Mucosa of descending colon (tissue), 3 donors: ENCODE measurements at regions not wholly inside any gene's neighbourhood (a gene's known extent, or its start where the extent isn't known, plus 50 kb on each side); places are given as distances from the start of the nearest gene placed in this dataset.

ENCODE experiments used
- ATAC-seq: fragments of 200-7000 bp; cut with Tn5 transposase; one replicate; pipeline ENCODE4 v1.9.1; 2020; ENCODE audit warnings: mild to moderate bottlenecking, moderate library complexity
- DNase-seq, 3 donors: peaks; one replicate each; pipeline ENCODE4 v3.0.0-alpha.2; 2020
- H3K36me3 ChIP-seq: fragments of 200-600 bp; one replicate; pipeline ENCODE4 v1.8.0; 2021; ENCODE audit warnings: low read depth, mild to moderate bottlenecking
- H3K4me1 ChIP-seq: fragments of 200-600 bp; one replicate; pipeline ENCODE4 v1.8.0; 2021; ENCODE audit warnings: low read depth, mild to moderate bottlenecking
- H3K4me3 ChIP-seq: fragments of 200-600 bp; one replicate; pipeline ENCODE4 v1.8.0; 2021; ENCODE audit warnings: mild to moderate bottlenecking
- H3K9me3 ChIP-seq: fragments of 200-600 bp; one replicate; pipeline ENCODE4 v1.8.0; 2021; ENCODE audit warnings: mild to moderate bottlenecking
- CTCF ChIP-seq: fragments of 200-600 bp; IDR thresholded peaks from one replicate; pipeline ENCODE4 v1.8.0; 2022; ENCODE audit warnings: antibody characterized with exemption, mild to moderate bottlenecking
- intact Hi-C, 2 donors: fragments of 100-400 bp; cut with DNase I in 1 of 2; cut with micrococcal nuclease in 1 of 2; formaldehyde crosslinking; loops; one replicate each; pipeline versions ENCODE4 v1.11.0 to v1.11.1; 2022; cut with DNase I, micrococcal nuclease
- donor health status: DM: no; HTN: no; CAD: no; lungs with moderate emphysema.
- donor health status: DM: no; HTN: no; CAD: no.
- donor health status: DM: no; HTN: yes; CAD: no.

DNA sequence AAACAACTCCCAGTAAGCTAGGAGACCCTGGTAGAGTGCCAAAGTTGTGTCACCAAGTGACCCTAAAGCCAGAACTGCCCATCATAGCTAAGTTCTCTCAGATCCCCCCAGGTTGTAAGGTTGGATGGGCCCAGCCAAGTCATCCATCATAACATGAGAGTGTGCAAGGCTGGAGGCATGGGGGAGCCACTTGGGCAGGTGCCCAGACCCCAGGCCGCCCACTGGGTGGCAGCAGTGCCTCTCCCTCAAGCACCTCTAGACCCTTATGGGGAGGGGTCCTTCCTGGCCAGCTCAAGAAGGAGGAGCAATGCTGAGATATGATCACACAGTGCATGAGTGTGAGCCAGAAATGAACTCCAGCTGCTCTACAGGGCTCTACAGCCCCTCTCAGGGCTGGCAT is 154.5 kb downstream of the MYLK4 start:
- DNase-seq (no peak), ATAC-seq (no peak)
- no peaks in the 10 kb centered on the region for H3K4me1 ChIP-seq
- H3K36me3 ChIP-seq = no peaks in the 10 kb centered on the region
- no peak for TF ChIP-seq CTCF
- H3K9me3 ChIP-seq = no peaks in the 10 kb centered on the region
- H3K4me3 ChIP-seq = no peak overlapping the region
- intact Hi-C loops = no loop called here

DNA sequence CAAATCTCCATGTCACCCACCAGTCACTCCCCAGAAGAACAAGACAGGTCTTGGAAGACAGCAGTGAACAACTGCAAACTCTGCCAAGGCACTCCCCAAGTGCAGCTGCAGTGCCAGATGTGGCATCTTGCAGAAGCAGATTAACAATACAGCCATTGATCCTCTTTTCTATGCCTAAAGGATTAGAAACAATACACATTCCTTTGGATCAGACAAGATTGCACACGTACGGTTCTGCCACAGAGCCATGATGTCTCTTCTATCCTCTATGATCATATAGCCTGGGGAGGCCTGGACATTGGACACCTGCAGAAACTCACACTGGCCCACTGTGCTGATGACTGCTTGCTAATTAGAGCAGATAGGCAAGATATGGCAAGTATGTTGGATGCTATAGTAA is 155.9 kb downstream of the MYLK4 start:
- Histone ChIP-seq H3K36me3 (no peaks in the 10 kb centered on the region), H3K4me3 (no peak overlapping the region), H3K9me3 (no peaks in the 10 kb centered on the region), H3K4me1 (no peaks in the 10 kb centered on the region)
- no peak for TF ChIP-seq CTCF
- intact Hi-C loops = no loop called here
- DNase-seq = no peak
- no peak for ATAC-seq

DNA sequence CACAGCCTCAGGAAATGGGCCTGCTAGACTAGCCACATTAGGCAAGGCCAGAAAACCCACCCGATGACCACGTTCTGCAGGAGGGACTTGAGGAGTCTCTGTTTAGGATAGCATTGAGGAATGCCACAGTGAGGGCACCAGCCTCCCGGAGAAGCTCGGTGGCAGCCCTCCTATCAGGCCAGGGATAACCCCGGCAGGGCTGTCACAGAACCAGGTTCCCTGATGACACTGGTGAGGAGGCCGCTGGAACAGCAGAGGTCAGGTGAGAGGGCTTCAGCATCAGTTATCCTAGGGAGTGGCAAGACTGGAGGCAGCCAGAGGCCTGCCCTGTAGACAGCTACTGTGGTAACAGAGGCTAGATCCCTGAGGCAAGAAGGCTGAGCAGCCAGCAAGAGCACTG is 157.6 kb downstream of the MYLK4 start:
- intact Hi-C loops = no loop called here
- DNase-seq (no peak), ATAC-seq (no peak)
- H3K36me3 ChIP-seq = no peaks in the 10 kb centered on the region
- no peak for TF ChIP-seq CTCF
- no peaks in the 10 kb centered on the region for H3K4me1 ChIP-seq
- H3K4me3 ChIP-seq = no peak overlapping the region
- H3K9me3 ChIP-seq = no peaks in the 10 kb centered on the region

GRCh38 chr6:2589171-2589661 is 161.5 kb downstream of the MYLK4 start:
- DNase-seq = peak; percentile 25 to 51 (median 44)
- ATAC-seq = no peak

DNA sequence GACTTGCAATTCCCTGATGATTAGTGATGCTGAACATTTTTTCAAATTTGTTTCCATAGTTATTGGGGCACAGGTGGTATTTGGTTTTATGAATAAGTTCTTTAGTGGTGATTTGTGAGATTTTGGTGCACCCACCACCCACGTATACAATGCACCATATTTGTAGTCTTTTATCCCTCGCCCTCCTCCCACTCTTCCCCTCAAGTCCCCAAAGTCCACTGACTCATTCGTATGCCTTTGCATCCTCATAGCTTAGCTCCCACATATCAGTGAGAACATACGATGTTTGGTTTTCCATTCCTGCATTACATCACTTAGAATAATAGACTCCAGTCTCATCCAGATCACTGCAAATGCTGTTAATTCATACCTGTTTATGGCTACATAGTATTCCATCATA is 167.3 kb downstream of the MYLK4 start:
- no peaks in the 10 kb centered on the region for H3K9me3 ChIP-seq
- intact Hi-C loops = no loop called here
- ATAC-seq = no peak

More at GRCh38 chr6:2589171-2589661, 161.5 kb downstream of the MYLK4 start:
- intact Hi-C loops = no loop called here
- Histone ChIP-seq H3K4me3 (no peak overlapping the region), H3K36me3 (no peaks in the 10 kb centered on the region), H3K4me1 (no peaks in the 10 kb centered on the region), H3K9me3 (no peaks in the 10 kb centered on the region)
- TF ChIP-seq CTCF = no peak

More for the DNA sequence above, 167.3 kb downstream of the MYLK4 start:
- Histone ChIP-seq H3K36me3 (no peaks in the 10 kb centered on the region), H3K4me1 (no peaks in the 10 kb centered on the region), H3K4me3 (no peak overlapping the region)
- TF ChIP-seq CTCF = no peak
- no peak for DNase-seq
